Neutrophil (primary cell): ENCODE measurements at regions not wholly inside any gene's neighbourhood (a gene's known extent, or its start where the extent isn't known, plus 50 kb on each side); places are given as distances from the start of the nearest gene placed in this dataset.

Experiments used
- H3K27ac ChIP-seq: fragments of 200-600 bp; sonication (generic); 2 replicates; pipeline ENCODE4 v1.5.1; 2016; ENCODE audit warnings: mild to moderate bottlenecking, moderate library complexity
- H3K27me3 ChIP-seq: fragments of 200-600 bp; sonication (generic); 2 replicates; pipeline ENCODE4 v1.6.0; 2016; ENCODE audit warnings: mild to moderate bottlenecking
- H3K36me3 ChIP-seq: fragments of 200-600 bp; sonication (generic); 2 replicates; pipeline ENCODE4 v1.5.1; 2017
- H3K4me1 ChIP-seq, 2 experiments: fragments of 200-600 bp in 1 of 2; sonication (generic) in 1 of 2; 1 replicate in 1 of 2; 2 replicates in 1 of 2; pipeline versions ENCODE4 v1.5.1 to v1.6.1; 2013 to 2016; ENCODE audit warnings: low read depth in 1 of 2, low read length in 1 of 2, mild to moderate bottlenecking in 1 of 2, moderate library complexity in 1 of 2; ENCODE audit not compliant: control insufficient read depth in 1 of 2, insufficient read depth in 1 of 2
- H3K4me3 ChIP-seq, 2 experiments: fragments of 200-600 bp in 1 of 2; sonication (generic) in 1 of 2; 1 replicate in 1 of 2; 2 replicates in 1 of 2; pipeline ENCODE4 v1.5.1; 2013 to 2016; ENCODE audit warnings: low read depth in 1 of 2, low read length in 1 of 2, mild to moderate bottlenecking in 1 of 2, moderate library complexity in 1 of 2
- H3K9me3 ChIP-seq: fragments of 200-600 bp; sonication (generic); 2 replicates; pipeline ENCODE4 v1.5.1; 2016
- TF ChIP-seq, protein P1 (sequence below): fragments of 200-600 bp; sonication (generic); IDR thresholded peaks from 2 replicates; pipeline ENCODE4 v1.5.1; 2016; ENCODE audit warnings: antibody characterized with exemption

DNA sequence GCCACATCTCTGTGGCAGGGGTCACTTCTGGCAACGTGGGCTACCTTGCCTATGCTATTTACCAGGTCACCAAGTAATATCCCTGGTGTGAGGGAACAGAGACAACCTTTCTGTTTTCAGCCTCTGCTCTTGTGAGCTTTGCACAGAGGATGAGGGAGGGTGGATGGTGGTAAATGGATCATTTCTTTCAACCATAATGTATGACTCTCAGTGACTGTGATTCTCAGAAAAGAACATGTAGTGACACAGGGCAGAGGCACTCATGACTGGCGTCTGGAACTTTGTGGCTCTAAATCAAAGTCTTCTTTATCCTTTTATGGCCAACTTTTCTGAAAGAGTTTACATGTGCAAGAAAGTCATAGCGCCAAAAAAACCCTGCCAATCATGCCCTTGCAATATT lies 153.5 kb upstream of the USP24 start:
- Histone ChIP-seq H3K27ac (no peak overlapping the region), H3K27me3 (no peaks in the 10 kb centered on the region), H3K9me3 (no peaks in the 10 kb centered on the region), H3K36me3 (no peaks in the 10 kb centered on the region), H3K4me3 (no peak overlapping the region), H3K4me1 (no peaks in the 10 kb centered on the region)
- TF ChIP-seq, protein P1, sequence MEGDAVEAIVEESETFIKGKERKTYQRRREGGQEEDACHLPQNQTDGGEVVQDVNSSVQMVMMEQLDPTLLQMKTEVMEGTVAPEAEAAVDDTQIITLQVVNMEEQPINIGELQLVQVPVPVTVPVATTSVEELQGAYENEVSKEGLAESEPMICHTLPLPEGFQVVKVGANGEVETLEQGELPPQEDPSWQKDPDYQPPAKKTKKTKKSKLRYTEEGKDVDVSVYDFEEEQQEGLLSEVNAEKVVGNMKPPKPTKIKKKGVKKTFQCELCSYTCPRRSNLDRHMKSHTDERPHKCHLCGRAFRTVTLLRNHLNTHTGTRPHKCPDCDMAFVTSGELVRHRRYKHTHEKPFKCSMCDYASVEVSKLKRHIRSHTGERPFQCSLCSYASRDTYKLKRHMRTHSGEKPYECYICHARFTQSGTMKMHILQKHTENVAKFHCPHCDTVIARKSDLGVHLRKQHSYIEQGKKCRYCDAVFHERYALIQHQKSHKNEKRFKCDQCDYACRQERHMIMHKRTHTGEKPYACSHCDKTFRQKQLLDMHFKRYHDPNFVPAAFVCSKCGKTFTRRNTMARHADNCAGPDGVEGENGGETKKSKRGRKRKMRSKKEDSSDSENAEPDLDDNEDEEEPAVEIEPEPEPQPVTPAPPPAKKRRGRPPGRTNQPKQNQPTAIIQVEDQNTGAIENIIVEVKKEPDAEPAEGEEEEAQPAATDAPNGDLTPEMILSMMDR, result no peak

GRCh38 chr1:55367273-55367672 lies 152.1 kb upstream of the USP24 start:
- Histone ChIP-seq H3K27me3 (no peaks in the 10 kb centered on the region), H3K4me1 (no peaks in the 10 kb centered on the region), H3K27ac (no peak overlapping the region), H3K9me3 (no peaks in the 10 kb centered on the region), H3K4me3 (no peak overlapping the region), H3K36me3 (no peaks in the 10 kb centered on the region)
- TF ChIP-seq, protein P1, result no peak

DNA sequence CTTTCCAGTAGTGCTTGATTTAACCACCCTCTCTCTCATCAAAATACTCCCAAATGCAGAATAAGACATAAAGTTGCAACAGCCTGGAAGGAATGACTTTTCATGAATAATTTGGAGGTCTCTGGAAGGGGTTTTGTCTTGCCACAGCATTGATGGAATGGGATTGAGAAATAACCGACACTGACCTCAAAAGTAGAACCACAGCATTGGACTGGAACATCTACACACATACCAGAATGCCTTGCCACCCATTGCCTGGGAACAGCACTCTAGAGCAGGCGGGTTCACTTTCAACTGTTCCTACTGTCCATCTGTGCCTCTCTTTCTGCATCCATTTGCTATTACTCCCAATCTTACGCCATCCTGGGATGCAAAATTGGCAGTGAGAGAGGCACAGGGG lies 149.1 kb upstream of the USP24 start:
- Histone ChIP-seq H3K27ac (no peak overlapping the region), H3K4me1 (no peaks in the 10 kb centered on the region), H3K36me3 (no peaks in the 10 kb centered on the region), H3K4me3 (no peak overlapping the region), H3K27me3 (no peaks in the 10 kb centered on the region), H3K9me3 (no peaks in the 10 kb centered on the region)
- TF ChIP-seq, protein P1, result no peak

GRCh38 chr1:55363268-55363667 lies 148.1 kb upstream of the USP24 start:
- H3K27me3 ChIP-seq, result no peaks in the 10 kb centered on the region
- TF ChIP-seq, protein P1, result no peak
- no peaks in the 10 kb centered on the region for H3K4me1 ChIP-seq
- H3K27ac ChIP-seq, result no peak overlapping the region
- no peak overlapping the region for H3K4me3 ChIP-seq
- H3K36me3 ChIP-seq, result no peaks in the 10 kb centered on the region
- H3K9me3 ChIP-seq, result no peaks in the 10 kb centered on the region

- H3K27ac ChIP-seq, result no peak overlapping the region
- H3K36me3 ChIP-seq, result no peaks in the 10 kb centered on the region
- H3K9me3 ChIP-seq, result no peaks in the 10 kb centered on the region
- no peak overlapping the region for H3K4me3 ChIP-seq
- no peaks in the 10 kb centered on the region for H3K4me1 ChIP-seq
- TF ChIP-seq, protein P1, result no peak
- no peaks in the 10 kb centered on the region for H3K27me3 ChIP-seq
Observed at GRCh38 chr1:55362558-55362957, 147.4 kb upstream of the USP24 start.

GRCh38 chr1:55359611-55360010 lies 144.4 kb upstream of the USP24 start:
- H3K4me3 ChIP-seq, result no peak overlapping the region
- no peaks in the 10 kb centered on the region for H3K27me3 ChIP-seq
- no peaks in the 10 kb centered on the region for H3K36me3 ChIP-seq
- no peak overlapping the region for H3K27ac ChIP-seq
- TF ChIP-seq, protein P1, result no peak
- H3K9me3 ChIP-seq, result no peaks in the 10 kb centered on the region
- no peaks in the 10 kb centered on the region for H3K4me1 ChIP-seq
